NCI-H1048 (cell line): ENCODE measurements at regions not wholly inside any gene's neighbourhood (a gene's known extent, or its start where the extent isn't known, plus 50 kb on each side); places are given as distances from the start of the nearest gene placed in this dataset.
"Not testable (repeated sequence)": the region's sequence is repeated elsewhere in the genome, so short reads cannot be mapped to it uniquely, and the experiment has no call there.

Experiments
- DNase-seq: peaks from one replicate; lab custom pipeline; 2025; lab: John Stamatoyannopoulos, UW

DNA sequence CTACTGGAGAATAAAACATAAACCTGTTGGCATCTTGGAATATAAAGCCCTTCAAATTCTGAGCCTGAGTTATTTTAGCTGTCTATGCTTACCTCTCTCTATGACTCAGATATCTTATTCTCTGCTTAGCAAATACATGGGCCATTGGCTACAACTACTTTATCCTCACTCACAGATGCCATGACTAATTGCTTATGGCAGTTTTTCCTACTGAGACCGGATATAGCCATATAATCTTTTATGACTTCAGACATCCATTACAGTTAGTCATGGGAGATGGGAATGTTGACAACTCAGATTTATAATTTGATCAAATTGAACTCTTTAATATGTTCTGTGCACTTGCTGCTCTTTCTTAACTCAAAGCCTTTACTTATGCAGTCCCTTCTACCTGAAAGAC lies 502.4 kb upstream of the ATP2B1 start:
- DNase-seq: no peak

DNA sequence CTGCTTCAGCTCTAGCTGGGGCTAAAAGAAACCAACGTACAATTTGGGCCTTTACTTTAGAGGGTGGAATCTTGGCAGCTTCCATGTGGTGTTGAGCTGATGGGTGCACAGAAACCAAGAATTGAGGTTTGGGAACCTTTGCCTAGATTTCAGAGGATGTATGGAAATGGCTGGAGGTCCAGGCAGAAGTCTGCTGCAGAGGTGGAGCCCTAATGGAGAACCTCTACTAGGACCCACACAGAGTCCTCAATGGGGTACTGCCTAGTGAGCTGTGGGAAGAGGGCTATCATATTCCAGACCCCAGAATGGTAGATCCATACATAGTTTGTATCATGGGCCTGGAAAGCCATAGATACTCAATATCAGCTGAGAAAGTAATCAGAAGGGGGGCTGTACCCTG lies 500.4 kb upstream of the ATP2B1 start:
- DNase-seq: no peak

DNA sequence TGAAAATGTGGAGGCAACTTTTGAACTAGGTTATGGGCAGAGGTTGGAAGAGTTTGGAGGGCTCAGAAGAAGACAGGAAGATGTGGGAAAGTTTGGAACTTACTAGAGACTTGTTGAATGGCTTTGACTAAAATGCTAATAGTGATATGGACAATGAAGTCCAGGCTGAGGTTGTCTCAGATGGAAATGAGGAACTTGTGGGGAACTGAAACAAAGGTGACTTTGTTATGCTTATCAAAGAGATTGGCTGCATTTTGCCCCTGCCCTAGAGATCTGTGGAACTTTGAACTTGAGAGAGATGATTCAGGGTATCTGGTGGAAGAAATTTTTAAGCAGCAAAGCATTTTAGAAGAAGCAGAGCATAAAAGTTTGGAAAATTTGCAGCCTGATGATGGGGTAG lies 499.7 kb upstream of the ATP2B1 start:
- not testable (repeated sequence) for DNase-seq

DNA sequence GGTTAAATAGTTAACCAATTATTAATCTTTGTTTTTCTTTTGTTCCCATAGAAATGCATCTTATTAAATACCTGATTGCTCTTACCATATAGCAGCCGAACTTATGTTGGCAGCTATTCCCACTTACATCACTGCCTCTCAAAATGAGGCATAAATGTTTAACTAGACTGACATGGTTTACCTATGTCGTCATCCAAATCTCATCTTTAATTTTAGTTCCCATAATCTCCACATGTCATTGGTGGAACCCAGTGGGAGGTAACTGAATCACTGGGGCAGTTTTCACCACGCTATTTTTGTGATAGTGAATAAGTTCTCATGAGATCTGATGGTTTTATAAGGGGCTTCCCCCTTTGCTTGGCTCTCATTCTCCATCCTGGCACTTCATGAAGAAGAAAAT lies 499.2 kb upstream of the ATP2B1 start:
- DNase-seq: no peak

DNA sequence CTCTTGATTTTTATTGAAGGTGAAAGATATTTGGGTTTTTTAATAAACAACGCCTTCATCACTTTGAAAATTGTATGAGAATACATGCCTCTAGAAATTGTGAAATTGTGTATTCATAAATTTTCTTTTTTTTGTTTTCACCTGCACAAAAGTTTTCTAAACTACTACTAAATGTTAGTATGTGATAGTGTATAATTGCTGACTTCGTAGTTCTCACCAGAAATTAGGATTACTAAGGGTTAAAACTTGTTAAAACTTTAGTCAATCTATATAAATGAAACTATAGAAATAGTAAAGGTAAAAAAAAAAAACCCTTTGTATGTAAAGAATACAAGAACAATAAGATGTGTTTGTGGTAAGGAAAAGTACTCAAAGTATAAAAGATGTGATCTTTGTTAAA lies 496.5 kb upstream of the ATP2B1 start:
- DNase-seq: no peak

DNA sequence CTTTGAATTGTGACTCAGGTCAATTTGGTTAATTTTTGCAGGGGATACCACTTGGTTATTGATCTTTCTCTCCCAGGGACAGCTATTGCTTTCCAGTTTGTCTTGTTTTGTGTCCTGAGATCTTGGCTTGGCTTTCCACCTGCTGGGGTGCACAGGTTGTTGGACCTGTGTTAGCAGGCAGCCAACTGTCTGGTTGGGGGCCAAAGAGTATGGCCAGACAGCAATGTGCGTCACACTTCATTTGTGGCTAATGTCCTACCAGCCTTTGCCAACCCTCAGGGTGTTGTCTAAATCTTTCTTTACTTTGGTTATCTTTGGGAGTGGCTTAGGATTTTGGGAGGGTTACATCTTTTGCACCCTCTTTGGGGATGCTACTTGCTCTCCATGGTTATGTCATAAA lies 494.9 kb upstream of the ATP2B1 start:
- DNase-seq: no peak

DNA sequence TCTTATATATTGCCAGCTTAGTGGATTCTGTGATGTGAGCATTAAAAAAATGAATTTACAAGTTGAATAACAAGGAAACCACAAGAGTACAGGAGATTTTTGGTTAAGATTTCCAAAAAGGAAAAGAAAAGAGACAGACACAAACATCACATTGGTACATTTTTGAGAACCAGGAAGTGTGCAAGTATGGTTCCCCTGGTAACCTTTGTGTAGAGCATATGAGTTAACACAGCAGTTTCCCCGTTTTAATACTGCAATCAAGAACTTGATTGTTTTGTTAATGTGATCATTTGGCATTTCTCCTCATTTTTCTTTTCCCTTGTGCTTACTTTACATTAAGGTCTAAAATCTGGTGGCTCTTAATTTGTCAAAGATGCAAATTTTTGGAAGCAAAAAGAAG lies 490.4 kb upstream of the ATP2B1 start:
- no peak for DNase-seq

DNA sequence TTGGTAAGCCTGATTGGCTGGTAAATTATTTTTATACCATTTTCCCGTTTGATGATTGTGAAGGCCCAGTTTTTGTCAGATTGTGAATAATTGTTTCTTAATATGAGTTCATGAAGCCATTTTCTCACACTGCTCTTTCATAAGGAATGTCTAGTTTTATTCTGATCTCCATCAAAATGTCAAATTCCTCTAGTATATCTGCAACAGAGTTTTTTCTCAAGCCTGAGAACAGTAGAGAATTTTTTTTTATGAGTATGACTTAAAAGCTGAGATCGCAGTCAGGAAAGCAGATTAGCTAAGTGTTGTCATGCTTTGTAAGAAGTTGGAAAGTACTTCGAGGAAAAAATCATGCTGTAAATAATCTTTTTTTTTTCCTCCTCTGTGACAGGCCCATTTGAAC lies 484.9 kb upstream of the ATP2B1 start:
- no peak for DNase-seq

DNA sequence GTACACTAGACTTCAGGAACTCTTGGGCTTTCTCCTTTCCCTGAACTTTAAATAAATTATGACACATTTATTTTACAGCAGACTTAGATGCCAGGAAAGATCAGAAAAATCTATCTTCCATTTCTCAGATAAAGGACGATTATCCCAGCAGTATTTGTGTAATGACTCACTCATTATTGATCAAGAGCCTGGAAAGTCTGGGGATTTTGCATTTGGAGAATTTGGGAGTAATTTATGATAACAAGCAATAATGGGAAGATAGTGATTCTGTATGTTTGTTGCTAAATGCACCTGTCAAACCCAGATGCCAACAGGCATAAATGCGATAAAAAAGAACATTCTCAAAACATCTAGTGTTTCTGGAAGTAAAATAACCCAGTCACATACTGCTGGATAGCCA lies 480.2 kb upstream of the ATP2B1 start:
- DNase-seq: no peak

DNA sequence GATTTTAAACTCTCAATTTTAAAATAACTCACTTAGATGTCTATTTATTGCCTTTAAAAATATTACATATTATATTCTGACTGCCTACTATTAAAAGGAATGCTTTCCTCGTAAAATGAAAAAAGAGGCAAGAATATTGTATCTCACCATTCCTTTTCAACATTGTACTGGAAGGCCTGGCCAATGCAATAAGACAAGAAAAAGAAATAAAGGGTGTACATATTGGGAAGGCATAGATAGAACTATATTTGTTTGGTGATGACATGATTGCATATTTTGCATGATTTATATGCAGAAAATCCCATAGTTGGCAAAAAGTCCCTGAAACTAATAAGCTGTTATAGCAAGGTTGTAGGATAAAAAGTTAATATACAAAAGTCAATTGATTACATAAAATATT lies 474.6 kb upstream of the ATP2B1 start:
- DNase-seq: no peak

DNA sequence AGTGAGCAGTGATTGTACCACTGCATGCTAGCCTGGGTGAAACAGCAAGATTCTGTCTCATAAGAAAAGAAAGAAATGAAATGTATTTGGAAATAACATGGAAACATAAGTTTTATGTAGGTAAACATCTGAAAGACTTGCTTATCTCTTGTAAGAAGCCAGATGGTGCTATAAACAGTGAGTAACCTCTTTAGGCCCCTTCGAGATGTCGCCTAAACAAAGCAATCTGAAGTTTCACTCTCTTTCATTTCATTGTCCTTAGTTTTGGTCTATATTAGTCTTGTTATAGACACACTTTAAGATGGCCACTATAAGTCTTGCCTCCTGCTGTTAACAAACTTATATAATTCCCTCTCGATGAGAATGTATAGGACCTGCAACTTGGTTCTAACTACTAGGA lies 472.6 kb upstream of the ATP2B1 start:
- no peak for DNase-seq

DNA sequence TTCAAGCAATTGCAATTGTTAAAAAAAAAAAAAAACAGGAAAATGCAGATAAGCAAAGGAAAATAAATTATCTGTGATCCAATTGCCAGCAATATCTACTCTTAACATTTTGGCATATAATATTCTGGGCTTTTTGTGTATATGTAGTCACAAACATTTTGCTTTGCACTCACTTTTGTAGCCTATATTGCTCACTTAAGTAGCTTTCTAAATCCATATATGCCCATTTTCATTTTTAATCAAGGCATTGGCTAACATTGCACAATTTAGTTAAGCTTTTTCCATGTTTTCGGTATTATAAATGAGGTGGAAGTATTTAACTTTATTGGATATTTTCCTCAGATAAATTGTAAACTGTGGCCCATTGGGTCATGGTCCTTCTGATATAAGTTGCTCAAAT lies 466.3 kb upstream of the ATP2B1 start:
- no peak for DNase-seq

DNA sequence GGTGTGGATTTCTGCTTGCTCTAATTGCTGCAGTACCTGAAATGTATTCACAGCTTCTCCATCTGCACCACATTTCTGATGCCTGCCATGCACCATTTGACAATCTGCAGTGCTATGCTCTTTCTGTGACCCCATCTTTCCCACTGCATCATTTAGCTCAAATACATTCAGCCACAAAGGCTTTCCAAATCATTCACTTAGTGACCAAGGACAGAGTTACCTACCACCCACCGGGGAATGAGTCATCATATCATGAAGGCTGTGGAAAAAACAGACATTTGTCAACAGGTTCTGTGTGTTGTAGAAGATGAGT lies 465.5 kb upstream of the ATP2B1 start:
- DNase-seq: no peak

DNA sequence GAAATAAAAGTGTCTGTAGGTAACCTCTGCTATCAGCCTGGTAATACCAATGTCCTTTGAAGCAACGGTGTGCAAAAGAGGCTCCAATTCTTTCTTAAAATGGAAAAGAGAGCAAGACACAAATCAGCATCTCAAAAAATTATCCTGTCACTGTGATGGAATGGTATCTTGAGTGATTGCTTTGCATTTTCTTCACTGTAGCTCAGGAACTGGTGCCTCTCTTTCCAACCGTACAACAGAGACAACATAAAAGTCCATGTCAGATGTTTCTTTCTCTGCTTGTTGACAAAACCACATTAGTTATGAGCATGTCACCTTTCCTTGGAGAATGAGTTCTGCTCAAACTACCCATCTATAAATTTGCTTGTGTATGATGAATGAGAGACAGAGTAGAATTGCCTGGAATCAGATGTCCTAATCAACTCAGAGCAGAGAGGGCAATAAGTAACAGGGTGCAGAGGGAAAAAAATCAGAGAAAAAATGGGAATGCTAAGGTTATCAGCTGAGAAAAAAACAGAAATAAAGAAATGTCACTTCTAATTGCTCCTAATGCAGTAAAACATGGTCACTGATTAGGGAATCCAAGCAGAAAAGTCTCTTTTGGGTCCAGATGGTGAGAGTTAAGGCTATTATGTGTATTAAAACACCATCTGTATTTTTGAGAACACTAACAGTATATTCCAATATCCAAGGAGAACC lies 465.0 kb upstream of the ATP2B1 start:
- DNase-seq: no peak

DNA sequence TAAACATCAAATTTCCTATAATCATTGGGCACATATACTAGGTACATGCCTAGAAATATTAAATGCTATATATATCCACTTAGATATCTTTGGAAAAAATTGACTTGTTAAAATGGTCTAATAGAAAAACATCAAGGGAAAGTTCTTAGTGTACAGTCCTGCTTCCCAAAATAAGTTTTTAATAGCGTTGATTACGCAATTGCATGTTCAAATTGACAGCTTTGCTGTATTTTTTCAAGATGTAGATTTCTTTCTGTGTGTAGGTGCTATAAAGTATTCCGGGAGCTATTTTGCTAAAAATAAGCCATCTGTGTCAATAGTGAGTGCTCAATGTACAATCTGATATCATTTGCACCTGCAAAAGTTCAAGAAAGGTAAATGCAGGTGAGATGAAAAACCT lies 463.9 kb upstream of the ATP2B1 start:
- no peak for DNase-seq

DNA sequence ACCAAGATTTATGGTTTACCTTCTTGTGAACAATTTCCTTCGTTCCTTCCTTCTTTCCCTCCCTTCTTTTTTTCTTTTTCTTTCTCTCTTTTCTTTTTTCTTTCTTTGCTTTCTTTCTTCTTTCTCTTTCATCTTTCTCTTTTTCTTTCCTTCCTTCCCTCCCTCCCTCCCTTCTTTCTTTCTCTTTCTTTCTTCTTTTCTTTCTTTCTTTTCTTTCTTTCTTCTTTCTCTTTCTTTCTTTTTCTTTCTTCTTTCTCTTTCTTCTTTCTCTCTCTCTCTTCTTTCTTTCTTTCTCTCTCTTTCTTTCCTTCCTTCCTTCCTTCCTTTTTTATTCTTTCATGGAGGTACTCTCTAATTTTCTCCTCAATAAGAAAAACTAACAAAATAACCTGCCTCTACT lies 462.1 kb upstream of the ATP2B1 start:
- DNase-seq: no peak

DNA sequence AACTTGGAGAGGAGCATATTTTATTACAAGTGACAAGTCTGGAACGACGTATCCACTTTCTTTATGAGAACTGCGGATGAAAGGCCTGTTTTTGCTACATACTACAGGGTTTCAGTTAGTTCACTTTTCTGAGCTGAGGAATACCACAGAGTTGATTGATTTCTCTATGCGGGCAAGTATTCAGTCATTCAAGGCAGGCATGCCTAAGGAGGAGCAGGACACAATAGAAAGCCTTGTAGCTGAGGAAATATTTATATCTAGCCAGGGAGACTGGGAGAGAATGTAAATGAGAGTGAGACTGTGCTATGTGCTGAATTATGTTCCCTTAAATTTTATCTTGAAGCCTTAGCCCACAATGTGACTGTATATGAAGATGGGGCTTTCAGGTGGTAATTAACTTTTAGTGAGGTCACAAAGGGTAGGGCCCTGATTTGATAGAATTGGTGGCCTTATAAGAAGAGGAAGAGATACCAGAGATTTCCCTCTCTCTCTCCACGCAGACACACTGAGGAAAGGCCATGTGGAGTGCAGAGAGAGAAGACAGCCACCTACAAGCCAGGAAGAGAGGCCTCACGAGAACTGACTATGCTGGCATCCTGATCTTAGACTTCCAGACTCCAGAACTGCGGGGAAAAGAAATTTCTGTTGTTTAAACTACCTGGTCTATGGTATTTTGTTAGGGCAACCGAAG lies 459.0 kb upstream of the ATP2B1 start:
- no peak for DNase-seq

DNA sequence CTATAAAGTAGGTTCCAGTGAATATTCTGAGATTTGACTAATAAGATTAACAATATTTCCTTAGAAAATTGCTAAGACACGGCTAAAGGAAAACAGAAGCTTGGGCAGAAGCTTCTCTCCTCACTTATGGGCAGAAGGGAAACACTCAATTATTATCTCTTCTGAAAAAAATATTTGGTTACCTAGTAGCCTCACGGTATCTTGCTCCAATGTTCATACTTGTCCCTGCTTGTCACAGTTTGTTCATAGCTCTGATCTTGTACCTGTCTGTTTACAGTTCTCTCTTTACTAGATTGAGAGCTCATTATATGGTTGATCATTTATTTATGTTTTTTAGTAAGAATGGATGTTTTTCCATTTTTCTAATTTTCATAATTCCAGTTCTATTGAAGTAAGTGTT lies 458.0 kb upstream of the ATP2B1 start:
- DNase-seq: no peak

DNA sequence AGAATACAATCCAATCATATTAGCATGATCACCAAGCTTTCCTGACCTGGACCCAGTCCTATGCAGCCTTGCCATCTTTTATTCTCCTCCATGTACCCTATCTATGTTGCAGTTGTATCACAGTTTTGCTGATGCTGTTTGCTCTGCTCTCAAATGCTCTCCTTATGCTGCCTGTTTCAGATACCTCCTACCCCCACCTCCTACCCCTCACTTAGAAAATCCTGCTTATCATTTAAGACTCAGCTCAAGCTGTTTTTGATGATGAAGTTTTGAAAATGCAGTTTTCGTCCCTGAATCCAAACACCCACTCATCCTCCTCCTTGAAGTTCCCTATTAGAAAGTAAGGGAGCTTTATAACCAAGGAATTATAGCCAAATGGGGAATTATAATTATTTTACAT lies 457.4 kb upstream of the ATP2B1 start:
- no peak for DNase-seq

DNA sequence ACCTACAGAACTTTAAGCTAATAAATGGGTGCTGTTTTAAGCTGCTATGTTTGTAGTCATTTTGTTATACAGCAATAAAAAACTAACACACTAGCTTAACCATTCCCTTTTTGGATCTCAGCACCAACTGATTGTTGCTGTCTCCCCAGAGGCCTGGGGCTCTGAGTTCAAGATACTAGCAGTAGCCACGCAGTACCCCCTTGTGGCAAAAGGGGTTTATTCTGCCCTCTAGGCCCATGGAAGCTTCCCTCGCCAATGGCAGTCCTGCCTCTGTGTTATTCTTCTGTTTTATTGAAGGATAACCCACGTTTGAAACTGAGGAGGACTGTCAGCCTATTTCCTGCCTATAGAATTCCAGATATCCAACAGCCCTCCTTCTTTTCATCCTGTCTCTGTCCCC lies 455.3 kb upstream of the ATP2B1 start:
- DNase-seq: no peak

DNA sequence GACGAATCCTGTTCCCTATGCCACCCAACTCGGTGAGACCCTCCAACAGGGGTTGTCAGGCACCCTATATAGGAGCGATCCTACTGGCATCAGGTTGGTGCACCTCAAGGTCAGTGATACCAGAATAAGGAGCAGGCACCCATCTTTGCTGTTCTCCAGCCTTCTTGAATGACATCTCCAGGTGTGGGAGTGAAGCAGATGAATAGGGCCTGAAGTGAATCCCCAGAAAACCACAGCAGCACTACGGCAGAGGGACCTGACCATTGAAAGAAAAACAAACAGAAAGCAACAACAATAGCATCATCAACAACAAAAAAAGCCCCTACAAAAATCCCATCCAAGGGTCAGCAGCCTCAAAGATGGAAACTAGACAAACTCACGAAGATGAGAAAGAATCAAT lies 445.2 kb upstream of the ATP2B1 start:
- DNase-seq: no peak

DNA sequence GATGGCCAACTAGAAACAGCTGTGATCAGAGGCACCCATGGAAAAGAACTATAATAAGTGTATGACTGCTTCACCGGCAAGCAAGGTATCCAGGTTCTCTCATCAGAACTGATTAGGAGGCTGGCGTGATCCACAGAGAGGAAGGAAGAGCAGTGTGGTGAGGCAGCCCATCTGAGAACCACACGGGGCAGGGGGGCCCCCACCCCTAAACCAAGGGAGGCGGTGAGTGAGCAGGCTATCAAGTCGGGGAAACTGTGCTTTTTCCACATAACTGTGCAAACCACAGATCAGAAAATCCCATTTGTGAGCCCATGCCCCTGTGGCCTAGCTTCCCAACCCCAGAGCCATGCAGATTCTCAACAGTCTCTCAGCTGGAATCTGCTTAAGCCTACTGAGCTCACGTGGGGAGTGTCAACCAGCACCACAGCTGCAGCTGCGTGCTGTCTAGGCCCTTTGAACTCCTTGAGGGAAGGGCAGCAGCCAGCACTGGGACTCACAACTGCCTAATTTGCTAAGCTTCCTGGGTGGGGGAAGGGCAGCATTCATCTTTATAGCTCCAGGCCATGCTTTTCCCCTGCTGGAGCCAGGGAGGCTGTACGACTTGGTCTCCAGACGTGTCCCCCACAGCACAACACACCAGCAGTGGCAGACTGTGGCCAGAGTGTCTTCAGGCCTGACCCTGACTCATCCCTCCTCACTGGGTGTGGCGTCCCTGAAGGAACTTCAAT lies 444.4 kb upstream of the ATP2B1 start:
- no peak for DNase-seq

DNA sequence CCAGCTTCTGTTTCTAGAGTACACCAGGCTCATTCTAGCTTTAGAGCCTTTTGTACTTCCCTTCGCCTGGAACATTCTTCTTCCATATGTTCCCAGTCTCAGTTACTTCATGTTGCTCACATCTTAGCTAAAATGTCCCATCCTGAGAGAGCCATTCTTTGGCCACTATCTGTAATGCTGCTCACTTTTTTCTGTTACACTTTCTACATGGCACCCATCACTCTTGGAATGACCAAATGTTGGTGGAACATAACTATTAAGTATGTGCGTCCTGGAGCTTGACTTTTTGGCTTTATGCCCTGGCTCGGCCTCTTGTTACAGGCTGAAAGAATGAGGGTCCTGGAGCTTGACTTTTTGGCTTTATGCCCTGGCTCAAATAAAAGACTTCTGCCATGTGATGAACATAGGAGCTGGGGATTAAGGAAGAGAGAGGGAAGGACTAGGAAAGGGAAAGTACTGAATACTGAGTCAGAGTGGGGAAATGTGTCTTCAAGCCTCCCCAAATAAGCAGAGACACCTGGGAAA lies 442.9 kb upstream of the ATP2B1 start:
- no peak for DNase-seq
